ENCODE measurements at regions not wholly inside any gene's neighbourhood (a gene's known extent, or its start where the extent isn't known, plus 50 kb on each side); places are given as distances from the start of the nearest gene placed in this dataset.

DNA sequence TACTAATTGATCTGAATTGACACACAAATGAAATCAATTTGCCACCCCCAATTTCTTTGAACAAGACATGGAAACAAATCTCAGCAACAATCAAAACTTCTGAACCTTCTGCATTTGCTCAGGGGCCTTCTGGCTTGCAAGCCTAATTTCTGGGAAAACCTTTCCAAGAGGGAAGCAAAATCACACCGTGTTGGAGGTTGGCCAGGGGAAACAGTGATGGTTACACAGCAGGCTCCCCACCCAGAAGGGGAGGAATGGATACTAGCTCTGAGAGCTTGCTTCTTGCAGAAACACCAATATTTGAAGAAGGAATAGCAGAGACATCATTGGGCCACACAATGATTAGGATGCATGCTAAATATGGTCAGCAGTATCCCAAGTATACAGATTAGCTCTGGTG, 488.6 kb upstream of the TRPC7 start:
- TF ChIP-seq POLR2AphosphoS5 (IDR thresholded peaks at IDR 0.05; ENCODE audit: low read depth, low read length) (no peak), TAF1 (IDR thresholded peaks at IDR 0.05; ENCODE audit: borderline replicate concordance, insufficient read depth, low read length) (no peak), SIN3A (IDR thresholded peaks at IDR 0.05; ENCODE audit: borderline replicate concordance, insufficient read depth, low read length) (no peak), FOXP2 (optimal IDR thresholded peaks at IDR 0.05; ENCODE audit: borderline replicate concordance, extremely low read depth, extremely low read length, insufficient read depth) (no peak)
- TF ChIP-seq, protein P1, sequence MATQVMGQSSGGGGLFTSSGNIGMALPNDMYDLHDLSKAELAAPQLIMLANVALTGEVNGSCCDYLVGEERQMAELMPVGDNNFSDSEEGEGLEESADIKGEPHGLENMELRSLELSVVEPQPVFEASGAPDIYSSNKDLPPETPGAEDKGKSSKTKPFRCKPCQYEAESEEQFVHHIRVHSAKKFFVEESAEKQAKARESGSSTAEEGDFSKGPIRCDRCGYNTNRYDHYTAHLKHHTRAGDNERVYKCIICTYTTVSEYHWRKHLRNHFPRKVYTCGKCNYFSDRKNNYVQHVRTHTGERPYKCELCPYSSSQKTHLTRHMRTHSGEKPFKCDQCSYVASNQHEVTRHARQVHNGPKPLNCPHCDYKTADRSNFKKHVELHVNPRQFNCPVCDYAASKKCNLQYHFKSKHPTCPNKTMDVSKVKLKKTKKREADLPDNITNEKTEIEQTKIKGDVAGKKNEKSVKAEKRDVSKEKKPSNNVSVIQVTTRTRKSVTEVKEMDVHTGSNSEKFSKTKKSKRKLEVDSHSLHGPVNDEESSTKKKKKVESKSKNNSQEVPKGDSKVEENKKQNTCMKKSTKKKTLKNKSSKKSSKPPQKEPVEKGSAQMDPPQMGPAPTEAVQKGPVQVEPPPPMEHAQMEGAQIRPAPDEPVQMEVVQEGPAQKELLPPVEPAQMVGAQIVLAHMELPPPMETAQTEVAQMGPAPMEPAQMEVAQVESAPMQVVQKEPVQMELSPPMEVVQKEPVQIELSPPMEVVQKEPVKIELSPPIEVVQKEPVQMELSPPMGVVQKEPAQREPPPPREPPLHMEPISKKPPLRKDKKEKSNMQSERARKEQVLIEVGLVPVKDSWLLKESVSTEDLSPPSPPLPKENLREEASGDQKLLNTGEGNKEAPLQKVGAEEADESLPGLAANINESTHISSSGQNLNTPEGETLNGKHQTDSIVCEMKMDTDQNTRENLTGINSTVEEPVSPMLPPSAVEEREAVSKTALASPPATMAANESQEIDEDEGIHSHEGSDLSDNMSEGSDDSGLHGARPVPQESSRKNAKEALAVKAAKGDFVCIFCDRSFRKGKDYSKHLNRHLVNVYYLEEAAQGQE (IDR thresholded peaks at IDR 0.05; ENCODE audit: insufficient read depth in 1 of 2, low read depth in 2 of 2, low read length in 2 of 2) = no peak

DNA sequence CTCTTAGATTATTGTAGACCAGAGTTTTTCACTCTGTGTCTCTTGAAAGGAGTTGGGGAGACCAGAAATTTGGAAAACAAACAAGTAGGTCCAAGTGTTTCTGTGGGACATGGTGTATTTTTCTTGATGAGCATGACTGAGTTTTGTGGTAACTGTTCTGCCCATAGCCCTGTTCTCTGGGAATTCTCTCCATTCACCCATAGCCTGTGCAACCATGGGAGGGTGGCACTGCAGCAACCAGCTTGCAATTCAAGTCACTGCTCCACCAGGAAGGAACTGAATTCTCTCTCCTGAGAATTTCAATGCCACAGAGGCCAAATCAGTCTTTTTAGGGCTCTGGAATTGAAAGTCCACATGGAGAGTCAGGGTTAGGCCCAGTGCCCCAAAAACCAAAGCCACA, 475.3 kb upstream of the TRPC7 start:
- TF ChIP-seq POLR2AphosphoS5 (IDR thresholded peaks at IDR 0.05; ENCODE audit: low read depth, low read length) (no peak), TAF1 (IDR thresholded peaks at IDR 0.05; ENCODE audit: borderline replicate concordance, insufficient read depth, low read length) (no peak), FOXP2 (optimal IDR thresholded peaks at IDR 0.05; ENCODE audit: borderline replicate concordance, extremely low read depth, extremely low read length, insufficient read depth) (no peak), SIN3A (IDR thresholded peaks at IDR 0.05; ENCODE audit: borderline replicate concordance, insufficient read depth, low read length) (no peak)
- TF ChIP-seq, protein P1 (IDR thresholded peaks at IDR 0.05; ENCODE audit: insufficient read depth in 1 of 2, low read depth in 2 of 2, low read length in 2 of 2) = no peak

DNA sequence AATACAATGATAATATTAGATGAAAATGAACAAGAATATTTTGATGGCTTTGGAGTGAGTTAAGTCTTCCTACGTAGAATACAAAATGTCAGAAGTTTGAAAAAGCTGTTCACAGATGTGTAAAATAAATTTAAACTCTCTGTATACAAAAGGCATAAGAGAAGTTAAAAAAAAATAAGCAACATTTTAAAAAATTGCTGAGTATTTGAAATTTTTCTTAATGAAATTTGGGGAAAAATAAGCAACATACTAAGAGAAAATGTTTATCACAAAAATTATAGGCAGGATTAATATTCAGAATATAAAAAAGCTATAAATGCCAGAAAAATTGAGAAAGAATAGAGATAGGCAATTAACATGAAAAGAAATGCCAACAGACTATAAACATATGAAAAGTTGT, 470.7 kb upstream of the TRPC7 start:
- TF ChIP-seq, protein P1 (IDR thresholded peaks at IDR 0.05; ENCODE audit: insufficient read depth in 1 of 2, low read depth in 2 of 2, low read length in 2 of 2) = no peak
- TF ChIP-seq TAF1 (IDR thresholded peaks at IDR 0.05; ENCODE audit: borderline replicate concordance, insufficient read depth, low read length) (no peak), FOXP2 (optimal IDR thresholded peaks at IDR 0.05; ENCODE audit: borderline replicate concordance, extremely low read depth, extremely low read length, insufficient read depth) (no peak), POLR2AphosphoS5 (IDR thresholded peaks at IDR 0.05; ENCODE audit: low read depth, low read length) (no peak), SIN3A (IDR thresholded peaks at IDR 0.05; ENCODE audit: borderline replicate concordance, insufficient read depth, low read length) (no peak)

DNA sequence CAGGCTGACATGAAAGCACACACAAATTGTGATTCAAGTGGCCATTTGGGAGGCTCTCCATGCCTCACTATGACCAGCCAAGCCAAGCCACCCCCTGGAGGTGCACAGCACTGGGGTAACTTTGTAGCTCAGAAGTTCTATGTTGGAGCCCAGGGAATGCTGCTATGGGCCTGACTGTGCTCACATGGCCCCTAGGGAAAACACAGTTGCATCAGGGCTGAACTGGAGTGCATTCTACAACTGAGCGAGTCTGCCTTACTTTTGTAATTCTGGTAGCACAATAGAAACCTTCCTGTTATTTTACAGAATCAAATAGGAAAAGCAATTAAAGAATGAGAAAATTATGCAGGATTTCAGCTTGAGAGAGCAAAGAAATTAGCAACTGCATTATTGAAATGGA, 455.5 kb upstream of the TRPC7 start:
- TF ChIP-seq, protein P1 (IDR thresholded peaks at IDR 0.05; ENCODE audit: insufficient read depth in 1 of 2, low read depth in 2 of 2, low read length in 2 of 2) = no peak
- TF ChIP-seq FOXP2 (optimal IDR thresholded peaks at IDR 0.05; ENCODE audit: borderline replicate concordance, extremely low read depth, extremely low read length, insufficient read depth) = no peak
- no peak for TF ChIP-seq POLR2AphosphoS5 (IDR thresholded peaks at IDR 0.05; ENCODE audit: low read depth, low read length)
- TF ChIP-seq SIN3A (IDR thresholded peaks at IDR 0.05; ENCODE audit: borderline replicate concordance, insufficient read depth, low read length) = no peak
- no peak for TF ChIP-seq TAF1 (IDR thresholded peaks at IDR 0.05; ENCODE audit: borderline replicate concordance, insufficient read depth, low read length)
